Peyer's patch (tissue), 4 donors: ENCODE measurements at regions not wholly inside any gene's neighbourhood (a gene's known extent, or its start where the extent isn't known, plus 50 kb on each side); places are given as distances from the start of the nearest gene placed in this dataset.

Experiments
- DNase-seq, 3 donors: peaks; one replicate each; pipeline ENCODE4 v3.0.0-alpha.2; 2017 to 2019
- H3K27ac ChIP-seq, 4 donors: fragments of 200-600 bp; sonication (generic); one replicate each; pipeline ENCODE4 v1.5.1; 2016 to 2019
- H3K27me3 ChIP-seq, 2 donors: fragments of 200-600 bp; sonication (generic); one replicate each; pipeline ENCODE4 v1.5.1; 2019
- H3K36me3 ChIP-seq, 3 donors: fragments of 200-600 bp; sonication (generic); one replicate each; pipeline ENCODE4 v1.5.1; 2016 to 2019
- H3K4me1 ChIP-seq, 4 donors: fragments of 200-600 bp; sonication (generic); one replicate each; pipeline ENCODE4 v1.5.1; 2016 to 2019
- H3K4me3 ChIP-seq, 4 donors: fragments of 200-600 bp; sonication (generic); 1 replicate in 3 of 4; 2 replicates in 1 of 4; pipeline ENCODE4 v1.5.1; 2016 to 2019; ENCODE audit warnings: mild to moderate bottlenecking in 1 of 4
- H3K9me3 ChIP-seq, 4 donors: fragments of 200-600 bp; sonication (generic); one replicate each; pipeline ENCODE4 v1.5.1; 2016 to 2019; ENCODE audit warnings: mild to moderate bottlenecking in 1 of 4
- POLR2A ChIP-seq, 2 donors: fragments of 450-650 bp; IDR thresholded peaks; one replicate each; pipeline ENCODE4 v1.5.1; 2017; ENCODE audit warnings: antibody characterized with exemption in 2 of 2, mild to moderate bottlenecking in 2 of 2, moderate library complexity in 2 of 2
- TF ChIP-seq, protein P1 (sequence below), 6 experiments: fragments of 450-650 bp in 4 of 6; fragments of 200-600 bp in 2 of 6; sonication (generic) in 1 of 6; IDR thresholded peaks; one replicate each; pipeline ENCODE4 v1.5.1; 2017 to 2019; ENCODE audit warnings: antibody characterized with exemption in 6 of 6, mild to moderate bottlenecking in 3 of 6, moderate library complexity in 1 of 6

DNA sequence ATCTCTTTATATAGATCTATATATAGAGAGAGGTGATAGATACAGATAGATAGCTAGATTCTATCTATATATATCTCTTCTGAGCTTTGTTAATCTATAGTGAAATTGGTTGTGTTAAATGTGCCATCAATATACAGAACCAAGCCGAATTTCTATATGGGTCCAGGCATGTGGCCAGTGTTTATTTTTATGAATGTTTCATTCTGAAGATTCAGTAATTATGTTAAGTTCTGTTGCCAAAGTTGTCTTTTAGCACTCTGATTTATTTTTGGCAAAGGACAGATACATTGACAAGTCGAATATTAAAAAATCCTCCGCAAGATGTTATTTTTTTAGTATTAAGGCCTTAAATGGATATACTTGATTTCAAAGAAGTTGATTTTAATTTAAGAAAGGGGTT is 190.4 kb upstream of the HTR2A start:
- Histone ChIP-seq H3K27me3 (no peaks in the 10 kb centered on the region), H3K9me3 (no peaks in the 10 kb centered on the region), H3K36me3 (no peaks in the 10 kb centered on the region), H3K27ac (no peak overlapping the region), H3K4me1 (no peaks in the 10 kb centered on the region), H3K4me3 (no peak overlapping the region)
- no peak for DNase-seq
- no peak for TF ChIP-seq POLR2A (IDR thresholded peaks at IDR 0.05)
- TF ChIP-seq, protein P1, sequence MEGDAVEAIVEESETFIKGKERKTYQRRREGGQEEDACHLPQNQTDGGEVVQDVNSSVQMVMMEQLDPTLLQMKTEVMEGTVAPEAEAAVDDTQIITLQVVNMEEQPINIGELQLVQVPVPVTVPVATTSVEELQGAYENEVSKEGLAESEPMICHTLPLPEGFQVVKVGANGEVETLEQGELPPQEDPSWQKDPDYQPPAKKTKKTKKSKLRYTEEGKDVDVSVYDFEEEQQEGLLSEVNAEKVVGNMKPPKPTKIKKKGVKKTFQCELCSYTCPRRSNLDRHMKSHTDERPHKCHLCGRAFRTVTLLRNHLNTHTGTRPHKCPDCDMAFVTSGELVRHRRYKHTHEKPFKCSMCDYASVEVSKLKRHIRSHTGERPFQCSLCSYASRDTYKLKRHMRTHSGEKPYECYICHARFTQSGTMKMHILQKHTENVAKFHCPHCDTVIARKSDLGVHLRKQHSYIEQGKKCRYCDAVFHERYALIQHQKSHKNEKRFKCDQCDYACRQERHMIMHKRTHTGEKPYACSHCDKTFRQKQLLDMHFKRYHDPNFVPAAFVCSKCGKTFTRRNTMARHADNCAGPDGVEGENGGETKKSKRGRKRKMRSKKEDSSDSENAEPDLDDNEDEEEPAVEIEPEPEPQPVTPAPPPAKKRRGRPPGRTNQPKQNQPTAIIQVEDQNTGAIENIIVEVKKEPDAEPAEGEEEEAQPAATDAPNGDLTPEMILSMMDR (IDR thresholded peaks at IDR 0.05), result no peak

DNA sequence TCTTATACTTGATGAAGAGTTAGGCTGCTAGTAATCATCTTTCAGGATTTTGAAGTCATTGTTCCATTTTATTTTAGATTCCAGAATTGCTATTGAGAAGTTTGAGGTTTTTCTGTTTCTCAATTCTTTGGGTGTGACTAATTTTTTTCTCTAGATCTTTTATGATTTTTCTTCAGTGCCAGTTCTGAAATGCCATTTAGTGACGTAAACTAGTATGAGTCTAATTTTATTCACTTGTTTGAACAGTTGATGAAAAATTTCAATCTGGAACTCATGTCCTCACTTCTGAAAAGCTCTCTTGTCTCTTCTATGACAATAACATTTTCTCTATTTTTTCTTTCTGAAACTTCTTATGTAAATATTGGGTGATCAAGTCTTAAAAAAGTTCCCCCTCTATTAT is 188.5 kb upstream of the HTR2A start:
- DNase-seq, result no peak
- TF ChIP-seq POLR2A (IDR thresholded peaks at IDR 0.05), result no peak
- TF ChIP-seq, protein P1 (IDR thresholded peaks at IDR 0.05), result no peak
- no peak overlapping the region for H3K4me3 ChIP-seq
- H3K27me3 ChIP-seq, result no peaks in the 10 kb centered on the region
- H3K4me1 ChIP-seq, result no peaks in the 10 kb centered on the region
- no peaks in the 10 kb centered on the region for H3K36me3 ChIP-seq
- no peak overlapping the region for H3K27ac ChIP-seq
- H3K9me3 ChIP-seq, result no peaks in the 10 kb centered on the region

DNA sequence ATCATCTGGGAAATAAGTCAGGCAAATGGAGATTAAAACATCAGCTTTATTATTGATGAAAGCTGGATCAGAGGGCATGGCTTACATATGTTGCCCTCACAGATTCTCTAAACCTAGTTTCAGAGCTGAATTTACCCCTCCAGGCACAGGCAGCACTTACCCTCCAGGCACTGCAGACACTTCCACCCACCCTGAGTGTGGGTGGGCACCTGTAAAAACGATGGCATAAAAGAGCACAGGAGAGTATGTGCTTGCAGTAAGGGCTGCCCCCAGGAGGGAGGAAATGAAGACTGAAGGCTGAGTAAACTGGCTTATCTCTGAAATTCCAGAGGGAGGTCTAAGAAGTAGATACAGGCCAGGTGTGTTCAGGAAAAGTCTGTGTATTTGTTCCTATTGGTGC is 185.0 kb upstream of the HTR2A start:
- H3K4me3 ChIP-seq, result no peak overlapping the region
- H3K4me1 ChIP-seq, result no peaks in the 10 kb centered on the region
- no peak for DNase-seq
- no peak overlapping the region for H3K27ac ChIP-seq
- no peak for TF ChIP-seq POLR2A (IDR thresholded peaks at IDR 0.05)
- TF ChIP-seq, protein P1 (IDR thresholded peaks at IDR 0.05), result no peak
- no peaks in the 10 kb centered on the region for H3K36me3 ChIP-seq
- no peaks in the 10 kb centered on the region for H3K27me3 ChIP-seq
- H3K9me3 ChIP-seq, result no peaks in the 10 kb centered on the region

DNA sequence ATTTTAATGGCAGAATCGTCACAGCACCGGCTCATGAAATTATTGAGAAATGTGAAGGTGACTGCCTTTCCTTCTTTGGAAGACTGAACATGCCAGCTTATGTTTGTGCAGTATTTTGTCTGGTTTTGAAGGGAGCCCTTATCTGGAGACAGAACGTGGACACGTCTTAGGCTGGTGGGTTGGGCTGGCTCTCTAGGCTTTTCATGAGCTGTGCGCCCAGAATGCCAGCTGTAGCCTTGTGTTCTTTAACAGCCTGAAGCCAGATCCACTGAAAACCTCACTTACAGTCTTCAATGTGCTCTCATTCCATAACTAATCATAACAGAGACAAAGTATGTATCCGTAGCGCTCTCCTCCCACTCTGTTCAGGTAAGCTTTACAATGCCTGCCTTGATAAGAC is 184.4 kb upstream of the HTR2A start:
- no peaks in the 10 kb centered on the region for H3K9me3 ChIP-seq
- no peaks in the 10 kb centered on the region for H3K27me3 ChIP-seq
- no peak for DNase-seq
- H3K27ac ChIP-seq, result no peak overlapping the region
- no peaks in the 10 kb centered on the region for H3K36me3 ChIP-seq
- TF ChIP-seq, protein P1 (IDR thresholded peaks at IDR 0.05), result no peak
- TF ChIP-seq POLR2A (IDR thresholded peaks at IDR 0.05), result no peak
- no peaks in the 10 kb centered on the region for H3K4me1 ChIP-seq
- H3K4me3 ChIP-seq, result no peak overlapping the region

DNA sequence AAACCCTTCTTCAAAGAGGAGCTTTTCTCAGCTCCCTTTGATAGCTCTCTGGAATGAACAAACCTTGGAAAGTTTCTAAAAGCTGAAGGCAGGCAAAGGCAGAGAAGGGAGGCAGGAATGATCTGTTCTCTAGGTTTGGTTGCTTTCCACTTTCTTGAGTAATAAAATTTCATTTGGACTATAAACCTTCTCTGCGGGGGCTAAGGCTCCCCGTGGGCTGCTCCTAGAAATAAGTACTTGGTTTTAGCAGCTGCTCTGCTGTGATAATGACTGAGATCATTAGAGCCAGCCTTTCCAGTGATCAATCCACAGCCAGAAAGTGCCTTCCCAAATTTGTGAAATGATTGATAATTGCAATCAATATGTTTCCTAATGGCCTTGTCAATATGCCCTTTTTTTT is 183.8 kb upstream of the HTR2A start:
- no peaks in the 10 kb centered on the region for H3K36me3 ChIP-seq
- TF ChIP-seq POLR2A (IDR thresholded peaks at IDR 0.05), result no peak
- TF ChIP-seq, protein P1 (IDR thresholded peaks at IDR 0.05), result no peak

DNA sequence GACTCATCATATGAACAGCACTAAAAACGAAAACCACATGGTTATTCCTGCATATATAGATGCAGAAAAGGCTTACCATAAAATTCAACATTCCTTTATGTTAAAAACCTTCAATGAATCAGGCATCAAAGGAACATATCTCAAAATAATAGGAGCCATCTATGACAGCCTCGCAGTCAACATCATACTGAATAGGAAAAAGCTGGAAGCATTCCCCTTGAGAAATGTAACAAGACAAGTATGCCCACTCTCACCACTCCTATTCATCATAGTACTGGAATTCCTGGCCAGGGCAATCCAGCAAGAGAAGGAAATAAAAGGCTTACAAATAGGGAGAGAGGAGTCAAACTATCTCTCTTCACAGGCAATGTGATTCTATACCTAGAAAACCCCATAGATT is 179.6 kb upstream of the HTR2A start:
- Histone ChIP-seq H3K27me3 (no peaks in the 10 kb centered on the region), H3K36me3 (no peaks in the 10 kb centered on the region), H3K27ac (no peak overlapping the region), H3K4me1 (no peaks in the 10 kb centered on the region), H3K4me3 (no peak overlapping the region), H3K9me3 (peaks cover 0 to 5% (median 0%) of the 10 kb centered on the region in 4 donors)
- TF ChIP-seq POLR2A (IDR thresholded peaks at IDR 0.05), result no peak
- TF ChIP-seq, protein P1 (IDR thresholded peaks at IDR 0.05), result no peak
- DNase-seq, result no peak

More for the DNA sequence above, 183.8 kb upstream of the HTR2A start:
- Histone ChIP-seq H3K27me3 (no peaks in the 10 kb centered on the region), H3K9me3 (no peaks in the 10 kb centered on the region), H3K4me1 (no peaks in the 10 kb centered on the region), H3K4me3 (no peak overlapping the region), H3K27ac (no peak overlapping the region)
- no peak for DNase-seq
